DOHH2 (cell line): ENCODE measurements at regions not wholly inside any gene's neighbourhood (a gene's known extent, or its start where the extent isn't known, plus 50 kb on each side); places are given as distances from the start of the nearest gene placed in this dataset.
"Not testable (repeated sequence)": the region's sequence is repeated elsewhere in the genome, so short reads cannot be mapped to it uniquely, and the experiment has no call there.

Experiments used
- H3F3A ChIP-seq: fragments of 200-600 bp; sonication (generic), shearing (Covaris generic); 2 replicates; pipeline ENCODE4 v1.6.0; 2016; ENCODE audit warnings: antibody characterized with exemption, mild to moderate bottlenecking; ENCODE audit not compliant: control insufficient read depth, insufficient read depth
- H3K27ac ChIP-seq: fragments of 200-600 bp; sonication (generic); 2 replicates; pipeline ENCODE4 v1.5.1; 2014; ENCODE audit warnings: low read depth, mild to moderate bottlenecking, low read length, moderate library complexity
- H3K27me3 ChIP-seq: fragments of 200-600 bp; sonication (generic); 2 replicates; pipeline ENCODE4 v1.6.1; 2014; ENCODE audit warnings: mild to moderate bottlenecking, low read length, mixed read lengths; ENCODE audit not compliant: control insufficient read depth
- H3K36me3 ChIP-seq: fragments of 200-600 bp; sonication (generic); 2 replicates; pipeline ENCODE4 v1.6.1; 2014; ENCODE audit warnings: mild to moderate bottlenecking, low read length, moderate library complexity, mixed read lengths; ENCODE audit not compliant: control insufficient read depth
- H3K4me1 ChIP-seq: fragments of 200-600 bp; sonication (generic); 2 replicates; pipeline ENCODE4 v1.6.1; 2014; ENCODE audit warnings: mild to moderate bottlenecking, low read length, mixed read lengths; ENCODE audit not compliant: control insufficient read depth
- H3K4me2 ChIP-seq: fragments of 200-600 bp; sonication (generic); 2 replicates; pipeline ENCODE4 v1.6.0; 2014; ENCODE audit warnings: mild to moderate bottlenecking, low read length, moderate library complexity
- H3K4me3 ChIP-seq: fragments of 200-600 bp; sonication (generic); 2 replicates; pipeline ENCODE4 v1.5.1; 2014; ENCODE audit warnings: mild to moderate bottlenecking, low read length, mixed read lengths
- H3K79me2 ChIP-seq: fragments of 200-600 bp; sonication (generic); 2 replicates; pipeline ENCODE4 v1.6.1; 2014; ENCODE audit warnings: mild to moderate bottlenecking, low read length, mixed read lengths; ENCODE audit not compliant: control insufficient read depth
- H3K9me2 ChIP-seq: fragments of 200-600 bp; sonication (generic); replicated peaks from 2 replicates; pipeline ENCODE4 v1.6.1; 2014; ENCODE audit warnings: mild to moderate bottlenecking, low read length, mixed read lengths; ENCODE audit not compliant: control insufficient read depth
- H3K9me3 ChIP-seq: fragments of 200-600 bp; sonication (generic); 2 replicates; pipeline ENCODE4 v1.6.1; 2014; ENCODE audit warnings: antibody characterized with exemption, low read length, mixed read lengths; ENCODE audit not compliant: control insufficient read depth, insufficient read depth
- H4K20me1 ChIP-seq: fragments of 200-600 bp; sonication (generic); 2 replicates; pipeline ENCODE4 v1.6.0; 2014; ENCODE audit warnings: low read depth, mild to moderate bottlenecking, antibody characterized with exemption, low read length, moderate library complexity; ENCODE audit not compliant: control insufficient read depth, insufficient read depth
- EZH2phosphoT487 ChIP-seq: fragments of 200-600 bp; sonication (generic); IDR thresholded peaks from 2 replicates; pipeline ENCODE4 v1.6.1; 2017; ENCODE audit warnings: borderline replicate concordance, mild to moderate bottlenecking, antibody characterized with exemption, low read length, moderate library complexity, mixed read lengths
- TF ChIP-seq, protein P1 (sequence below): fragments of 200-600 bp; sonication (generic); IDR thresholded peaks from one replicate; pipeline ENCODE4 v1.5.1; 2014; ENCODE audit warnings: antibody characterized with exemption, mild to moderate bottlenecking, low read depth, low read length; ENCODE audit not compliant: poor library complexity, severe bottlenecking

- H3F3A ChIP-seq, result no peaks in the 10 kb centered on the region; the same call in 1 of the 2 replicates
- H3K79me2 ChIP-seq, result no peaks in the 10 kb centered on the region
- no peaks in the 10 kb centered on the region for H4K20me1 ChIP-seq
- no peak overlapping the region for H3K27ac ChIP-seq
- no peaks in the 10 kb centered on the region for H3K4me1 ChIP-seq
- no peaks in the 10 kb centered on the region for H3K9me2 ChIP-seq
- no peaks in the 10 kb centered on the region for H3K36me3 ChIP-seq
- H3K4me2 ChIP-seq, result no peak overlapping the region
- H3K4me3 ChIP-seq, result no peak overlapping the region
- no peaks in the 10 kb centered on the region for H3K27me3 ChIP-seq
- TF ChIP-seq, protein P1, sequence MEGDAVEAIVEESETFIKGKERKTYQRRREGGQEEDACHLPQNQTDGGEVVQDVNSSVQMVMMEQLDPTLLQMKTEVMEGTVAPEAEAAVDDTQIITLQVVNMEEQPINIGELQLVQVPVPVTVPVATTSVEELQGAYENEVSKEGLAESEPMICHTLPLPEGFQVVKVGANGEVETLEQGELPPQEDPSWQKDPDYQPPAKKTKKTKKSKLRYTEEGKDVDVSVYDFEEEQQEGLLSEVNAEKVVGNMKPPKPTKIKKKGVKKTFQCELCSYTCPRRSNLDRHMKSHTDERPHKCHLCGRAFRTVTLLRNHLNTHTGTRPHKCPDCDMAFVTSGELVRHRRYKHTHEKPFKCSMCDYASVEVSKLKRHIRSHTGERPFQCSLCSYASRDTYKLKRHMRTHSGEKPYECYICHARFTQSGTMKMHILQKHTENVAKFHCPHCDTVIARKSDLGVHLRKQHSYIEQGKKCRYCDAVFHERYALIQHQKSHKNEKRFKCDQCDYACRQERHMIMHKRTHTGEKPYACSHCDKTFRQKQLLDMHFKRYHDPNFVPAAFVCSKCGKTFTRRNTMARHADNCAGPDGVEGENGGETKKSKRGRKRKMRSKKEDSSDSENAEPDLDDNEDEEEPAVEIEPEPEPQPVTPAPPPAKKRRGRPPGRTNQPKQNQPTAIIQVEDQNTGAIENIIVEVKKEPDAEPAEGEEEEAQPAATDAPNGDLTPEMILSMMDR, result no peak
- no peak for TF ChIP-seq EZH2phosphoT487
- no peaks in the 10 kb centered on the region for H3K9me3 ChIP-seq
These were observed 144.9 kb upstream of the FOXP2 start for GRCh38 chr7:114269714-114270113.

DNA sequence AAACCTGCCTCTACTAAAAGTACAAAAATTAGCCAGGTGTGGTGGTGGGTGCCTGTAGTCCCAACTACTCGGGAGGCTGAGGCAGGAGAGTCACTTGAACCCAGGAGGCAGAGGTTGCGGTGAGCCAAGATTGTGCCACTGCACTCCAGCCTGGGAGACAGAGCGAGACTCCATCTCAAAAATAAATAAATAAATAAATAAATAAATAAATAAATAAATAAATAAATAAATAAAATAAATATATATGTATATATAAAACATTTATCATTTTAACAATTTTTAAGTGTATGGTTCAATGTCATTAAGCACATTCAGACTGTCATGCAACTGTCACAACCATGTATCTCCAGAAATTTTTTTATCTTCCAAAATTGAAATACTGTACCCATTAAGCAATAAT is 147.1 kb upstream of the FOXP2 start:
- not testable (repeated sequence) for H3K4me2 ChIP-seq

DNA sequence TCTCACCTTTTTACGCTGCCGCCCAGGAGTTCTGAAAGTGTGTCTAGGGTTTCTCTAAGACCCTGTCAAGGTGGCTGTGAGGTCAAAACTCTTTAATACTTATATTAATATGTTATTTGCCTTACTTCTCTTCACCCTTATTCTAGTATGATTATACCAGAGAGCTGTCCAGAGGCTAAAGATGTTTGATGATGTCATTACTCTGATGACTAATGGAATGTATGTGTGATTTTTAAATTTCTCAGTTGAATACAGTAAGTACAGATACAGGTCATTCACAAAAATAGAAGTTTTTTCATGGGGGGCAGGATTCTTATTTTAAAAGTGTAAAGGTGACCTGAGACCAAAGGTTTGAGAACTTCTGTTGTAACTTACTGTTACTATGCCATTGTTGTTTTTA is 150.6 kb upstream of the FOXP2 start:
- no peaks in the 10 kb centered on the region for H3F3A ChIP-seq
- H3K9me3 ChIP-seq, result no peaks in the 10 kb centered on the region
- H4K20me1 ChIP-seq, result no peaks in the 10 kb centered on the region
- no peaks in the 10 kb centered on the region for H3K36me3 ChIP-seq
- H3K79me2 ChIP-seq, result no peaks in the 10 kb centered on the region
- TF ChIP-seq, protein P1, result no peak
- no peak for TF ChIP-seq EZH2phosphoT487
- no peaks in the 10 kb centered on the region for H3K4me1 ChIP-seq
- no peaks in the 10 kb centered on the region for H3K27me3 ChIP-seq
- no peaks in the 10 kb centered on the region for H3K9me2 ChIP-seq
- no peak overlapping the region for H3K27ac ChIP-seq
- H3K4me3 ChIP-seq, result no peak overlapping the region
- H3K4me2 ChIP-seq, result no peak overlapping the region

More for the DNA sequence above, 147.1 kb upstream of the FOXP2 start:
- not testable (repeated sequence) for H3K9me2 ChIP-seq, H3K79me2 ChIP-seq, H3K9me3 ChIP-seq, H3K4me1 ChIP-seq, H3K27ac ChIP-seq, H3F3A ChIP-seq, H3K27me3 ChIP-seq, H3K4me3 ChIP-seq, H4K20me1 ChIP-seq, H3K36me3 ChIP-seq

- Histone ChIP-seq H3K4me1 (no peaks in the 10 kb centered on the region), H3K9me2 (no peaks in the 10 kb centered on the region), H3K36me3 (no peaks in the 10 kb centered on the region), H3K9me3 (no peaks in the 10 kb centered on the region), H3K4me3 (no peak overlapping the region), H3K79me2 (no peaks in the 10 kb centered on the region), H3K27ac (no peak overlapping the region), H3F3A (no peaks in the 10 kb centered on the region), H4K20me1 (no peaks in the 10 kb centered on the region), H3K4me2 (no peak overlapping the region), H3K27me3 (no peaks in the 10 kb centered on the region)
- TF ChIP-seq, protein P1, result no peak
- no peak for TF ChIP-seq EZH2phosphoT487
These were observed 151.4 kb upstream of the FOXP2 start for GRCh38 chr7:114263219-114263618.
